SU-DHL-6 (cell line): ENCODE measurements at regions not wholly inside any gene's neighbourhood (a gene's known extent, or its start where the extent isn't known, plus 50 kb on each side); places are given as distances from the start of the nearest gene placed in this dataset.

ENCODE experiments used
- CTCF ChIP-seq: fragments of 200-600 bp; sonication (generic); IDR thresholded peaks from one replicate; pipeline ENCODE4 v1.5.1; 2017; ENCODE audit warnings: antibody characterized with exemption, mild to moderate bottlenecking, low read length, moderate library complexity; ENCODE audit not compliant: insufficient read depth, poor library complexity, severe bottlenecking
- EZH2phosphoT487 ChIP-seq: fragments of 200-600 bp; sonication (generic), shearing (Covaris generic); conservative IDR thresholded peaks from 2 replicates; pipeline ENCODE4 v1.6.1; 2018; ENCODE audit warnings: mild to moderate bottlenecking, antibody characterized with exemption, low read length, moderate library complexity, mixed read lengths

- TF ChIP-seq CTCF (no peak), EZH2phosphoT487 (no peak)
Measured at GRCh38 chrX:45428831-45429230, 228.2 kb upstream of the DIPK2B start.
